ENCODE measurements at regions not wholly inside any gene's neighbourhood (a gene's known extent, or its start where the extent isn't known, plus 50 kb on each side); places are given as distances from the start of the nearest gene placed in this dataset.

GRCh38 chr18:5678779-5679406, 135.1 kb upstream of the EPB41L3 start:
- H3K79me2 ChIP-seq (ENCODE audit: control insufficient read depth, low read length) = no peaks in the 10 kb centered on the region
- H3K4me2 ChIP-seq (ENCODE audit: low read length) = no peak overlapping the region
- TF ChIP-seq CTCF (IDR thresholded peaks at IDR 0.05; ENCODE audit: low read depth, low read length, poor library complexity, severe bottlenecking) (no peak), EZH2phosphoT487 (IDR thresholded peaks at IDR 0.05; ENCODE audit: borderline replicate concordance, low read length) (no peak)
- H3K4me1 ChIP-seq (ENCODE audit: control insufficient read depth, low read length) = no peaks in the 10 kb centered on the region
- no peaks in the 10 kb centered on the region for H3K9me3 ChIP-seq (ENCODE audit: control insufficient read depth, insufficient read depth, low read length)
- no peak overlapping the region for H3K4me3 ChIP-seq (ENCODE audit: low read length)
- no peaks in the 10 kb centered on the region for H3K27me3 ChIP-seq (ENCODE audit: control insufficient read depth, low read length)
- H4K20me1 ChIP-seq (ENCODE audit: control insufficient read depth, insufficient read depth, low read depth, low read length) = no peaks in the 10 kb centered on the region
- H3K36me3 ChIP-seq (ENCODE audit: control insufficient read depth, low read length) = no peaks in the 10 kb centered on the region
- H3K27ac ChIP-seq (ENCODE audit: low read depth, low read length) = no peak overlapping the region
- no peaks in the 10 kb centered on the region for H3F3A ChIP-seq (ENCODE audit: control insufficient read depth, insufficient read depth)
- H3K9me2 ChIP-seq (replicated peaks; ENCODE audit: control insufficient read depth, low read length) = no peaks in the 10 kb centered on the region

- TF ChIP-seq EZH2phosphoT487 (IDR thresholded peaks at IDR 0.05; ENCODE audit: borderline replicate concordance, low read length) (no peak), CTCF (IDR thresholded peaks at IDR 0.05; ENCODE audit: low read depth, low read length, poor library complexity, severe bottlenecking) (no peak)
- Histone ChIP-seq H3F3A (ENCODE audit: control insufficient read depth, insufficient read depth) (no peaks in the 10 kb centered on the region), H4K20me1 (ENCODE audit: control insufficient read depth, insufficient read depth, low read depth, low read length) (no peaks in the 10 kb centered on the region), H3K9me2 (replicated peaks; ENCODE audit: control insufficient read depth, low read length) (no peaks in the 10 kb centered on the region), H3K4me2 (ENCODE audit: low read length) (no peak overlapping the region), H3K36me3 (ENCODE audit: control insufficient read depth, low read length) (no peaks in the 10 kb centered on the region), H3K9me3 (ENCODE audit: control insufficient read depth, insufficient read depth, low read length) (no peaks in the 10 kb centered on the region), H3K4me3 (ENCODE audit: low read length) (no peak overlapping the region), H3K4me1 (ENCODE audit: control insufficient read depth, low read length) (no peaks in the 10 kb centered on the region), H3K27me3 (ENCODE audit: control insufficient read depth, low read length) (no peaks in the 10 kb centered on the region), H3K79me2 (ENCODE audit: control insufficient read depth, low read length) (no peaks in the 10 kb centered on the region), H3K27ac (ENCODE audit: low read depth, low read length) (no peak overlapping the region)
Measured at GRCh38 chr18:5678278-5678677, 134.5 kb upstream of the EPB41L3 start.

- no peaks in the 10 kb centered on the region for H3K9me2 ChIP-seq (replicated peaks; ENCODE audit: control insufficient read depth, low read length)
- H3K79me2 ChIP-seq (ENCODE audit: control insufficient read depth, low read length) = no peaks in the 10 kb centered on the region
- no peaks in the 10 kb centered on the region for H3K27me3 ChIP-seq (ENCODE audit: control insufficient read depth, low read length)
- H3K4me2 ChIP-seq (ENCODE audit: low read length) = no peak overlapping the region
- H3K4me1 ChIP-seq (ENCODE audit: control insufficient read depth, low read length) = no peaks in the 10 kb centered on the region
- H3K36me3 ChIP-seq (ENCODE audit: control insufficient read depth, low read length) = no peaks in the 10 kb centered on the region
- no peak for TF ChIP-seq EZH2phosphoT487 (IDR thresholded peaks at IDR 0.05; ENCODE audit: borderline replicate concordance, low read length)
- TF ChIP-seq CTCF (IDR thresholded peaks at IDR 0.05; ENCODE audit: low read depth, low read length, poor library complexity, severe bottlenecking) = no peak
- no peak overlapping the region for H3K4me3 ChIP-seq (ENCODE audit: low read length)
- H3F3A ChIP-seq (ENCODE audit: control insufficient read depth, insufficient read depth) = no peaks in the 10 kb centered on the region
- no peak overlapping the region for H3K27ac ChIP-seq (ENCODE audit: low read depth, low read length)
- no peaks in the 10 kb centered on the region for H4K20me1 ChIP-seq (ENCODE audit: control insufficient read depth, insufficient read depth, low read depth, low read length)
- no peaks in the 10 kb centered on the region; the same call in 1 of the 2 replicates for H3K9me3 ChIP-seq (ENCODE audit: control insufficient read depth, insufficient read depth, low read length)
Measured at GRCh38 chr18:5673616-5674015, 129.8 kb upstream of the EPB41L3 start.

Measured in DOHH2 (cell line).